Calu3 (cell line): ENCODE measurements at regions not wholly inside any gene's neighbourhood (a gene's known extent, or its start where the extent isn't known, plus 50 kb on each side); places are given as distances from the start of the nearest gene placed in this dataset.

Source experiments
- BruUV-seq: library from RNA; stranded (reverse); fragments of 400-500 nt; replicated peaks from 2 replicates; lab custom pipeline; 2021; lab: Mats Ljungman, UMichigan
- CTCF ChIA-PET: fragments of 300-600 bp; sonication (Branson Sonifier 250); formaldehyde crosslinking; loops from one replicate; lab custom pipeline; 2022; ENCODE audit warnings: antibody characterized with exemption; lab: Charles Lee
- DNase-seq: peaks from one replicate; pipeline ENCODE4 v3.0.0; 2022
- H3K27ac Mint-ChIP-seq: one replicate; pipeline ENCODE4 v1.8.0; 2022; ENCODE audit warnings: mixed read lengths; ENCODE audit not compliant: unreplicated experiment
- H3K27me3 Mint-ChIP-seq: one replicate; pipeline ENCODE4 v1.8.0; 2022; ENCODE audit warnings: mixed read lengths; ENCODE audit not compliant: unreplicated experiment
- H3K36me3 Mint-ChIP-seq: one replicate; pipeline ENCODE4 v1.8.0; 2022; ENCODE audit warnings: mild to moderate bottlenecking, moderate library complexity, mixed read lengths; ENCODE audit not compliant: insufficient read depth, unreplicated experiment
- H3K4me1 Mint-ChIP-seq: one replicate; pipeline ENCODE4 v1.8.0; 2022; ENCODE audit warnings: mild to moderate bottlenecking, low read depth, mixed read lengths; ENCODE audit not compliant: unreplicated experiment
- H3K4me3 Mint-ChIP-seq: one replicate; pipeline ENCODE4 v1.8.0; 2022; ENCODE audit warnings: mild to moderate bottlenecking, low read depth, moderate library complexity, mixed read lengths; ENCODE audit not compliant: unreplicated experiment
- H3K9me3 Mint-ChIP-seq: one replicate; pipeline ENCODE4 v1.8.0; 2022; ENCODE audit warnings: low read depth, mixed read lengths; ENCODE audit not compliant: unreplicated experiment
- CTCF ChIP-seq: fragments of 200-600 bp; IDR thresholded peaks from one replicate; pipeline ENCODE4 v1.8.0; 2022; ENCODE audit warnings: antibody characterized with exemption; ENCODE audit not compliant: unreplicated experiment
- intact Hi-C: fragments of 100-400 bp; cut with micrococcal nuclease; formaldehyde crosslinking; loops from one replicate; pipeline ENCODE4 v1.10.0; 2022; ENCODE audit not compliant: unreplicated experiment

DNA sequence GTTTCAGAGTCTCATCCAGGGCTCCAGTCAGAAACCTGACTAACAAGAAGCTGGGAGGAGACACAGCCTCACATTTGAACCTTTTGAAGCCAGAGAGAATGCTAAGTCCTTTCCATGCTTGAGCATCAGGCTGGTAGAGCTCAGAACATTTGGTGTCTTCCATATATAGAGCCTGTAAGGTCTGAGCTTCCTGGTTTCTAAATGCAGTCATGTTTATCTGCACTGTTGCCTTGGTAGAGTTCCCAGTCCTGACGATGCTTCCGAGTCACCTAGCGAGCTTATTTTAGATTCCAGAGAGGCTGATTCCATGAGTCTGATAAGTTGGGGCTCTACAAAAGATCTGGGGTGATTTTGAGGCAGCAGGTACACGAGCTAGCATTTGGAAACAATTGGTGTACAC, 68.4 kb upstream of the SORL1 start:
- Mint-ChIP-seq H3K9me3 (no peaks in the 10 kb centered on the region), H3K27ac (no peak overlapping the region), H3K4me3 (no peak overlapping the region), H3K36me3 (no peaks in the 10 kb centered on the region), H3K27me3 (no peaks in the 10 kb centered on the region), H3K4me1 (no peaks in the 10 kb centered on the region)
- DNase-seq = no peak
- CTCF ChIA-PET = no interaction called here
- no peak for TF ChIP-seq CTCF
- no TSS peak for BruUV-seq
- intact Hi-C loops = no loop called here

DNA sequence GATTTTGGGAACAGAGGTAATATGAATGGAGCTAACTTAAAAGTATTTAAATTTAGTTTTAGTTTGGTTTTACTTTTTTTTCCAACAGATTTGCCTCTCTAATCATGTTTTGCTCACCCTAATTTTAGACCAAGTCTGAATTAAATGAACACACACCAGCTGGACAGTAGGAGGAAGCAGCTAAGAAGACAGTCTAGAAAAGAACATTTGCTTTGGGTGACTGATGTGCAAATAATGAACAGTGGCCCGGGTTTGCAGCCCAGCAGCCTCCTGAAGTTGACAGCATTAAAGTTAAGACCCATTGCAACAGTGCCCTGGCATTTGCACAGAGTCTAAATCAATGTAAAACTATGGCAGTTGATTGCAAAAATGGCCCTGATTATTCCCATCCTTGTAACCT, 66.4 kb upstream of the SORL1 start:
- Mint-ChIP-seq H3K4me3 (no peak overlapping the region), H3K4me1 (no peaks in the 10 kb centered on the region), H3K27me3 (no peaks in the 10 kb centered on the region), H3K27ac (no peak overlapping the region), H3K36me3 (no peaks in the 10 kb centered on the region), H3K9me3 (no peaks in the 10 kb centered on the region)
- TF ChIP-seq CTCF = no peak
- DNase-seq = no peak
- BruUV-seq = no TSS peak
- CTCF ChIA-PET = no interaction called here
- intact Hi-C loops = no loop called here
